Fibroblast of lung (primary cell): ENCODE measurements at regions not wholly inside any gene's neighbourhood (a gene's known extent, or its start where the extent isn't known, plus 50 kb on each side); places are given as distances from the start of the nearest gene placed in this dataset.

Experiments
- DNase-seq, 2 donors: peaks; one replicate each; pipeline versions ENCODE4 v3.0.0 to v3.0.0-alpha.2; 2010; ENCODE audit warnings: low read depth in 2 of 2
- H2AFZ ChIP-seq: 2 replicates; pipeline ENCODE4 v1.5.1; 2012; ENCODE audit warnings: low read length, control low read depth, inconsistent platforms
- H3K27ac ChIP-seq: 2 replicates; pipeline ENCODE4 v1.5.1; 2011; ENCODE audit warnings: low read length, control low read depth; ENCODE audit not compliant: insufficient read depth
- H3K27me3 ChIP-seq: 2 replicates; pipeline ENCODE4 v1.5.1; 2011; ENCODE audit warnings: mild to moderate bottlenecking, low read length; ENCODE audit not compliant: control insufficient read depth, insufficient read depth
- H3K36me3 ChIP-seq: 2 replicates; pipeline ENCODE4 v1.5.1; 2011; ENCODE audit warnings: low read length; ENCODE audit not compliant: control insufficient read depth, insufficient read depth
- H3K4me1 ChIP-seq: 2 replicates; pipeline ENCODE4 v1.5.1; 2011; ENCODE audit warnings: low read length; ENCODE audit not compliant: control insufficient read depth, insufficient read depth; ENCODE audit errors: extremely low read depth
- H3K4me2 ChIP-seq: 2 replicates; pipeline ENCODE4 v1.5.1; 2011; ENCODE audit warnings: low read length, control low read depth; ENCODE audit not compliant: insufficient read depth; ENCODE audit errors: extremely low read depth
- H3K4me3 ChIP-seq, 4 experiments: fragments of 200-600 bp in 1 of 4; sonication (generic) in 1 of 4; replicated peaks in 1 of 4; 2 replicates each; pipeline ENCODE4 v1.5.1; 2011 to 2016; ENCODE audit warnings: low read length in 4 of 4, low read depth in 3 of 4, mild to moderate bottlenecking in 3 of 4, control low read depth in 2 of 4, inconsistent platforms in 1 of 4, mixed read lengths in 1 of 4; ENCODE audit not compliant: insufficient read depth in 1 of 4; ENCODE audit errors: control extremely low read depth in 1 of 4
- H3K79me2 ChIP-seq: 2 replicates; pipeline ENCODE4 v1.5.1; 2012; ENCODE audit warnings: mild to moderate bottlenecking, low read length, inconsistent platforms; ENCODE audit not compliant: control insufficient read depth, insufficient read depth
- H3K9ac ChIP-seq: 2 replicates; pipeline ENCODE4 v1.5.1; 2011; ENCODE audit warnings: mild to moderate bottlenecking, low read length, control low read depth; ENCODE audit not compliant: insufficient read depth
- H3K9me3 ChIP-seq: 2 replicates; pipeline ENCODE4 v1.5.1; 2012; ENCODE audit warnings: low read depth, low read length; ENCODE audit not compliant: control insufficient read depth, insufficient read depth
- H4K20me1 ChIP-seq: 2 replicates; pipeline ENCODE4 v1.5.1; 2011; ENCODE audit warnings: low read length; ENCODE audit not compliant: control insufficient read depth, insufficient read depth; ENCODE audit errors: extremely low read depth
- CTCF ChIP-seq, 2 donors: IDR thresholded peaks in 1 of 2; conservative IDR thresholded peaks in 1 of 2; 1 replicate in 1 of 2; 2 replicates in 1 of 2; pipeline ENCODE4 v1.5.1; 2011 to 2012; ENCODE audit warnings: low read length in 2 of 2, control low read depth in 1 of 2, inconsistent platforms in 1 of 2, low read depth in 1 of 2, mild to moderate bottlenecking in 1 of 2
- EZH2 ChIP-seq: IDR thresholded peaks from 2 replicates; pipeline ENCODE4 v1.5.1; 2012; ENCODE audit warnings: low read length, control low read depth, mild to moderate bottlenecking; ENCODE audit errors: missing control alignments

- H3K9me3 ChIP-seq: no peaks in the 10 kb centered on the region
- H3K36me3 ChIP-seq: no peaks in the 10 kb centered on the region
- no peaks in the 10 kb centered on the region for H4K20me1 ChIP-seq
- H3K4me2 ChIP-seq: no peak overlapping the region
- no peak overlapping the region for H3K4me3 ChIP-seq
- no peak for DNase-seq
- no peak overlapping the region for H3K27ac ChIP-seq
- H3K27me3 ChIP-seq: no peaks in the 10 kb centered on the region
- no peaks in the 10 kb centered on the region for H3K79me2 ChIP-seq
- H3K4me1 ChIP-seq: no peaks in the 10 kb centered on the region
- H2AFZ ChIP-seq: no peak overlapping the region
- H3K9ac ChIP-seq: no peak overlapping the region
- no peak for TF ChIP-seq EZH2
- no peak for TF ChIP-seq CTCF (conservative IDR thresholded peaks at IDR 0.05 in 1 of 2, IDR thresholded peaks at IDR 0.05 in 1 of 2; ENCODE audit: low read depth in 1 of 2, low read length in 2 of 2)
Measured at GRCh38 chr1:192929597-192929996, 120.8 kb downstream of the RGS2 start.

DNA sequence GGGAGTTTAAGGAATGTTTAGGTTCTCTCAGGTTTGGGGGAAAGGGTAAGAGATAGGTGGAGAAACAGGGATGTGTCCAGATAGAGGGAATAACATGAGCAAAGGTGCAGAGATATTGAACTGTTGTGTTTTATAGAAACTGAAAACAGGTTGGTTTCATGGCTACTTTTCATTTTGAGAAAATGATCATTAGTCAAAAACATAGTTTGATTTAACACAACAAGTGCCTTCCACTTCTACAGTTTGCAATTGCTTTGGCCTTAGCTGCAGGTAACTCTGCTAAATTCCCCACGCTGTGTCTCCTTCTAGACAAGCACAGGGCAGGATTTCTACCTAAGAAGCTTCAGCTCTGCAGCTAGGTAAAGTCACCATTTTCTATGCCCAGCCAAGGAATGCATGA is 124.9 kb downstream of the RGS2 start:
- Histone ChIP-seq H2AFZ (no peak overlapping the region), H4K20me1 (no peaks in the 10 kb centered on the region), H3K4me1 (no peaks in the 10 kb centered on the region)

DNA sequence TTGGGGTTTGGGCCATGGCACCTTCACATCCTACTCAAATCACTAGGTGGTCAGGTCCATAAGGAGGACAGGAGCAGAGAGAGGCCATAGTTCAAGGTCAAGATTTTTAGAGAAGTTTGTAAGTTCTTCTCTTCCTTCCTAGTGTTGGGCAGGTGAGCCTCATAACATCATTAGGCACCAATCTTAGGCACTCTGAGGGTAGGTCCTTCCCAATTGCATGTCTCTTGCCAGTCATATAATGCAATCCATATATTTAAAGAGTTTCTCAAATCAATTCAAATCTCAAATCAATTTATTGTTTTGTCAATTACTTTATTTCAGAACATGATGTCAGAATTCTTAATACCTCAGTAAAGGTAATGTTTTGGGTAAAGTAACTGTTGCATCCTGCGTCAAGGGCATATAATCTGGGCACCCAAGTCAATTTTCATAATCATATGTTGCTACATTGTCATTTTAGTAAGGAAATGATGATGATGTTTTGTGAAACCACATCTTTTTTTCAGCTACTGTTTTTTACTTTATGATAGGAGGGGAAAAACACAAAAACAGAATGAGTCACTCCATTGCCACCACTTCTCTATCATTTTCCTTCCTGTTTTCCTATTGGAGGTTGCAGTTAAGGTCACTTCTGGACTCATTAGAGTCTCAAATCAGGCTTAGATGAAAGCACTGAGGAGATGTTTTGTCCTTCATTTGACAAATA is 122.7 kb downstream of the UCHL5 start:
- no peak overlapping the region for H3K27ac ChIP-seq
- H3K4me1 ChIP-seq: no peaks in the 10 kb centered on the region
- H3K9me3 ChIP-seq: no peaks in the 10 kb centered on the region
- no peaks in the 10 kb centered on the region for H3K79me2 ChIP-seq
- no peak overlapping the region for H3K9ac ChIP-seq
- H3K4me2 ChIP-seq: no peak overlapping the region
- no peaks in the 10 kb centered on the region for H4K20me1 ChIP-seq
- H3K4me3 ChIP-seq: no peak overlapping the region
- TF ChIP-seq CTCF (conservative IDR thresholded peaks at IDR 0.05 in 1 of 2, IDR thresholded peaks at IDR 0.05 in 1 of 2; ENCODE audit: low read depth in 1 of 2, low read length in 2 of 2) (no peak), EZH2 (no peak)
- H3K36me3 ChIP-seq: no peaks in the 10 kb centered on the region
- H3K27me3 ChIP-seq: no peaks in the 10 kb centered on the region
- no peak overlapping the region for H2AFZ ChIP-seq
- no peak for DNase-seq

More for the DNA sequence above, 124.9 kb downstream of the RGS2 start:
- H3K27me3 ChIP-seq: no peaks in the 10 kb centered on the region
- no peak overlapping the region for H3K4me2 ChIP-seq
- H3K9me3 ChIP-seq: no peaks in the 10 kb centered on the region
- no peaks in the 10 kb centered on the region for H3K36me3 ChIP-seq
- no peak overlapping the region for H3K4me3 ChIP-seq
- H3K27ac ChIP-seq: no peak overlapping the region
- no peak for TF ChIP-seq EZH2
- no peak for TF ChIP-seq CTCF (conservative IDR thresholded peaks at IDR 0.05 in 1 of 2, IDR thresholded peaks at IDR 0.05 in 1 of 2; ENCODE audit: low read depth in 1 of 2, low read length in 2 of 2)
- no peaks in the 10 kb centered on the region for H3K79me2 ChIP-seq
- no peak for DNase-seq
- H3K9ac ChIP-seq: no peak overlapping the region
